H1 (cell line): ENCODE measurements at regions not wholly inside any gene's neighbourhood (a gene's known extent, or its start where the extent isn't known, plus 50 kb on each side); places are given as distances from the start of the nearest gene placed in this dataset.

Experiments
- CTCF ChIA-PET: fragments of 300-600 bp; sonication (Branson Sonifier 250); formaldehyde crosslinking; loops from one replicate; lab custom pipeline; 2021; ENCODE audit not compliant: partially characterized antibody; lab: Charles Lee
- POLR2A ChIA-PET: fragments of 300-600 bp; sonication (Branson Sonifier 250); formaldehyde crosslinking; loops from one replicate; lab custom pipeline; 2021; ENCODE audit warnings: inconsistent platforms; ENCODE audit not compliant: partially characterized antibody; lab: Charles Lee
- DNase-seq, 2 experiments: peaks; one replicate each; pipeline versions ENCODE4 v3.0.0 to v3.0.0-alpha.2; 2010 to 2022; ENCODE audit warnings: low spot score in 2 of 2, low read depth in 1 of 2, mixed read lengths in 1 of 2
- FAIRE-seq: peaks from 2 replicates; lab custom pipeline; 2011; peaks lifted over from hg19 to GRCh38; lab: Jason Lieb, UNC
- H2AFZ ChIP-seq: 2 replicates; pipeline ENCODE4 v1.8.1; 2012; ENCODE audit warnings: low read length, inconsistent platforms
- H2AK5ac ChIP-seq: 2 replicates; pipeline ENCODE4 v1.6.1; 2013; ENCODE audit warnings: low read depth, low read length
- H2BK120ac ChIP-seq: replicated peaks from 2 replicates; pipeline ENCODE3; 2013; ENCODE audit warnings: low read depth, low read length, inconsistent platforms
- H2BK12ac ChIP-seq: 2 replicates; pipeline ENCODE4 v1.6.1; 2013; ENCODE audit warnings: low read depth, low read length
- H2BK15ac ChIP-seq: 2 replicates; pipeline ENCODE4 v1.6.1; 2013; ENCODE audit warnings: low read length
- H2BK20ac ChIP-seq: 2 replicates; pipeline ENCODE4 v1.6.1; 2013; ENCODE audit warnings: low read length
- H2BK5ac ChIP-seq: 2 replicates; pipeline ENCODE4 v1.6.1; 2013; ENCODE audit warnings: low read depth, low read length
- H3K14ac ChIP-seq: 2 replicates; pipeline ENCODE4 v1.6.1; 2013; ENCODE audit warnings: inconsistent platforms; ENCODE audit not compliant: insufficient read length
- H3K18ac ChIP-seq: 2 replicates; pipeline ENCODE4 v1.6.1; 2013; ENCODE audit warnings: low read length; ENCODE audit errors: extremely low read depth
- H3K23ac ChIP-seq: 2 replicates; pipeline ENCODE4 v1.6.1; 2013; ENCODE audit warnings: inconsistent platforms; ENCODE audit not compliant: insufficient read length
- H3K23me2 ChIP-seq: 2 replicates; pipeline ENCODE4 v1.6.1; 2013; ENCODE audit warnings: low read depth, low read length
- H3K27ac ChIP-seq: 2 replicates; pipeline ENCODE4 v1.6.1; 2011; ENCODE audit warnings: low read depth, low read length, inconsistent platforms
- H3K27me3 ChIP-seq, 4 experiments: replicated peaks in 1 of 4; 1 replicate in 1 of 4; 2 replicates in 3 of 4; pipeline versions ENCODE4 v1.6.1 to v1.8.1; 2011 to 2013; ENCODE audit warnings: low read length in 3 of 4, mild to moderate bottlenecking in 3 of 4, inconsistent platforms in 2 of 4, mixed read lengths in 2 of 4, moderate library complexity in 1 of 4; ENCODE audit not compliant: control insufficient read depth in 3 of 4, insufficient read depth in 3 of 4; ENCODE audit errors: extremely low read depth in 1 of 4
- H3K36me3 ChIP-seq, 4 experiments: 2 replicates each; pipeline versions ENCODE4 v1.6.1 to v1.8.1; 2011 to 2013; ENCODE audit warnings: mild to moderate bottlenecking in 4 of 4, low read length in 3 of 4, moderate library complexity in 2 of 4, control low read depth in 1 of 4, inconsistent platforms in 1 of 4; ENCODE audit not compliant: insufficient read depth in 4 of 4, control insufficient read depth in 2 of 4
- H3K4ac ChIP-seq: replicated peaks from 2 replicates; pipeline ENCODE3; 2013; ENCODE audit warnings: low read length, low read depth, mixed read lengths, inconsistent platforms; ENCODE audit not compliant: insufficient read length
- H3K4me1 ChIP-seq, 4 experiments: replicated peaks in 1 of 4; 1 replicate in 1 of 4; 2 replicates in 3 of 4; pipeline versions ENCODE4 v1.6.1 to v1.8.1; 2011 to 2013; ENCODE audit warnings: low read length in 3 of 4, inconsistent platforms in 2 of 4, mixed read lengths in 1 of 4; ENCODE audit not compliant: insufficient read depth in 4 of 4, control insufficient read depth in 3 of 4
- H3K4me2 ChIP-seq, 2 experiments: 2 replicates each; pipeline versions ENCODE4 v1.6.1 to v1.8.1; 2011 to 2013; ENCODE audit warnings: low read depth in 2 of 2, low read length in 2 of 2, control low read depth in 1 of 2, inconsistent platforms in 1 of 2, mild to moderate bottlenecking in 1 of 2; ENCODE audit not compliant: insufficient read depth in 1 of 2
- H3K4me3 ChIP-seq, 4 experiments: fragments of 200-600, 300-600 bp in 1 of 4; sonication (generic), shearing (Covaris generic), sonication (Bioruptor Twin) in 1 of 4; 2 replicates each; pipeline versions ENCODE4 v1.5.1 to v1.8.1; 2011 to 2016; ENCODE audit warnings: low read length in 4 of 4, low read depth in 3 of 4, control low read depth in 2 of 4, inconsistent platforms in 2 of 4, mild to moderate bottlenecking in 2 of 4, mixed read lengths in 1 of 4, moderate library complexity in 1 of 4; ENCODE audit not compliant: insufficient read depth in 2 of 4; ENCODE audit errors: extremely low read depth in 1 of 4
- H3K56ac ChIP-seq: replicated peaks from 2 replicates; pipeline ENCODE3; 2013; ENCODE audit warnings: low read depth, mild to moderate bottlenecking, mixed read lengths, low read length, inconsistent platforms; ENCODE audit not compliant: insufficient read length
- H3K79me1 ChIP-seq: 2 replicates; pipeline ENCODE4 v1.6.1; 2013; ENCODE audit warnings: low read depth, low read length, control low read depth
- H3K79me2 ChIP-seq, 2 experiments: 2 replicates each; pipeline versions ENCODE4 v1.6.1 to v1.8.1; 2012 to 2013; ENCODE audit warnings: low read length in 2 of 2, mild to moderate bottlenecking in 2 of 2, inconsistent platforms in 1 of 2; ENCODE audit not compliant: insufficient read depth in 2 of 2, control insufficient read depth in 1 of 2
- H3K9ac ChIP-seq, 4 experiments: replicated peaks in 1 of 4; 1 replicate in 1 of 4; 2 replicates in 3 of 4; pipeline versions ENCODE4 v1.6.1 to v1.8.1; 2011 to 2013; ENCODE audit warnings: low read depth in 3 of 4, low read length in 3 of 4, control low read depth in 2 of 4, mild to moderate bottlenecking in 2 of 4, moderate library complexity in 2 of 4, inconsistent platforms in 1 of 4; ENCODE audit errors: extremely low read depth in 1 of 4
- H3K9me3 ChIP-seq, 2 experiments: 2 replicates each; pipeline versions ENCODE4 v1.6.1 to v1.8.1; 2012 to 2013; ENCODE audit warnings: mild to moderate bottlenecking in 2 of 2, moderate library complexity in 2 of 2, control low read depth in 1 of 2, inconsistent platforms in 1 of 2, low read depth in 1 of 2, low read length in 1 of 2, mixed read lengths in 1 of 2; ENCODE audit not compliant: insufficient read depth in 2 of 2
- H4K20me1 ChIP-seq, 2 experiments: replicated peaks in 1 of 2; 2 replicates each; pipeline versions ENCODE3 to v1.8.1; 2011 to 2013; ENCODE audit warnings: inconsistent platforms in 2 of 2, low read length in 2 of 2, mild to moderate bottlenecking in 1 of 2; ENCODE audit not compliant: insufficient read depth in 2 of 2, control insufficient read depth in 1 of 2
- H4K5ac ChIP-seq: 2 replicates; pipeline ENCODE4 v1.6.1; 2013; ENCODE audit warnings: low read length, low read depth, mixed read lengths, inconsistent platforms; ENCODE audit not compliant: insufficient read length
- H4K8ac ChIP-seq: 2 replicates; pipeline ENCODE4 v1.8.0; 2013; ENCODE audit warnings: mild to moderate bottlenecking, moderate library complexity, low read length, inconsistent platforms; ENCODE audit not compliant: insufficient read depth; ENCODE audit errors: extremely low read depth
- H4K91ac ChIP-seq: replicated peaks from 2 replicates; pipeline ENCODE3; 2013; ENCODE audit warnings: low read length, mixed read lengths, inconsistent platforms; ENCODE audit not compliant: insufficient read length
- E2F6 ChIP-seq: IDR thresholded peaks from 2 replicates; pipeline ENCODE4 v1.6.1; 2012; ENCODE audit warnings: inconsistent platforms
- KDM4A ChIP-seq: IDR thresholded peaks from one replicate; pipeline ENCODE4 v1.7.1; 2012; ENCODE audit warnings: low read depth, mild to moderate bottlenecking, moderate library complexity, low read length, inconsistent platforms; ENCODE audit not compliant: severe bottlenecking
- SIRT6 ChIP-seq: IDR thresholded peaks from one replicate; pipeline ENCODE4 v1.7.1; 2012; ENCODE audit warnings: low read length, inconsistent platforms
- TAF1 ChIP-seq: IDR thresholded peaks from 2 replicates; pipeline ENCODE4 v1.6.1; 2011; ENCODE audit warnings: mild to moderate bottlenecking, low read depth, low read length
- TAF7 ChIP-seq: optimal IDR thresholded peaks from 2 replicates; pipeline ENCODE3; 2011; ENCODE audit warnings: low read depth, mild to moderate bottlenecking, inconsistent platforms, low read length, moderate library complexity, borderline replicate concordance
- TBP ChIP-seq: IDR thresholded peaks from 2 replicates; pipeline ENCODE4 v1.6.1; 2011; ENCODE audit warnings: low read depth, low read length, improper control_type of control experiment
- USF2 ChIP-seq: IDR thresholded peaks from 2 replicates; pipeline ENCODE4 v1.6.1; 2011; ENCODE audit warnings: low read length, improper control_type of control experiment
- WGBS, 2 experiments: shearing (Covaris generic) in 1 of 2; methylation state at CpG; one replicate each; pipeline versions ENCODE4 v1.1.6 to v1.1.7; 2013 to 2015; ENCODE audit warnings: low lambda C conversion rate in 2 of 2, mixed read lengths in 2 of 2, inconsistent platforms in 1 of 2, low coverage in 1 of 2, missing lambda C conversion rate in 1 of 2; ENCODE audit not compliant: insufficient replicate concordance in 2 of 2, insufficient coverage in 1 of 2, insufficient read length in 1 of 2; ENCODE audit errors: extremely low coverage in 1 of 2, missing lambda C conversion rate in 1 of 2; 5-methylcytosine and 5-hydroxymethylcytosine counted together

GRCh38 chr4:53767482-53767881 is 176.2 kb upstream of the LNX1 start:
- CTCF ChIA-PET = no interaction called here
- Histone ChIP-seq H4K20me1 (no peaks in the 10 kb centered on the region), H2BK20ac (no peak overlapping the region), H2AK5ac (no peak overlapping the region), H4K8ac (no peak overlapping the region), H3K79me1 (no peaks in the 10 kb centered on the region), H3K9ac (no peak overlapping the region), H2BK12ac (no peak overlapping the region), H3K56ac (no peak overlapping the region), H3K23me2 (no peaks in the 10 kb centered on the region), H3K36me3 (no peaks in the 10 kb centered on the region), H3K4ac (no peak overlapping the region), H3K27me3 (no peaks in the 10 kb centered on the region), H3K18ac (no peak overlapping the region), H2BK120ac (no peak overlapping the region), H2AFZ (no peak overlapping the region), H2BK5ac (no peak overlapping the region), H2BK15ac (no peak overlapping the region), H3K4me1 (no peaks in the 10 kb centered on the region), H3K27ac (no peak overlapping the region), H3K4me3 (no peak overlapping the region), H3K9me3 (no peaks in the 10 kb centered on the region), H3K4me2 (no peak overlapping the region), H3K14ac (no peak overlapping the region), H3K79me2 (no peaks in the 10 kb centered on the region), H3K23ac (no peak overlapping the region), H4K91ac (no peak overlapping the region), H4K5ac (no peak overlapping the region)
- POLR2A ChIA-PET = no interaction called here
- no peak for FAIRE-seq
- WGBS, 2 experiments = 94% methylated on average over 2 of the region's 2 CpGs; no CpG with 5 or more reads in 1 of the 2 experiments
- DNase-seq = no peak
- TF ChIP-seq KDM4A (no peak), SIRT6 (no peak), TBP (no peak), USF2 (no peak), E2F6 (no peak), TAF1 (no peak), TAF7 (no peak)
